UCSD-AML1 (cell line): ENCODE measurements at regions not wholly inside any gene's neighbourhood (a gene's known extent, or its start where the extent isn't known, plus 50 kb on each side); places are given as distances from the start of the nearest gene placed in this dataset.

ENCODE experiments used
- DNase-seq: peaks from one replicate; lab custom pipeline; 2025; ENCODE audit not compliant: unreplicated experiment; lab: John Stamatoyannopoulos, UW

GRCh38 chr1:212224102-212224501 lies 61.1 kb upstream of the PPP2R5A start:
- DNase-seq, result no peak

GRCh38 chr1:212225416-212225815 lies 59.8 kb upstream of the PPP2R5A start:
- no peak for DNase-seq

GRCh38 chr1:212225871-212226302 lies 59.3 kb upstream of the PPP2R5A start:
- no peak for DNase-seq

GRCh38 chr1:212226467-212226866 lies 58.7 kb upstream of the PPP2R5A start:
- no peak for DNase-seq

- DNase-seq, result no peak
Measured at GRCh38 chr1:212228076-212228475, 57.1 kb upstream of the PPP2R5A start.

GRCh38 chr1:212228591-212229119 lies 56.6 kb upstream of the PPP2R5A start:
- DNase-seq, result no peak

GRCh38 chr1:212229654-212230053 lies 55.6 kb upstream of the PPP2R5A start:
- no peak for DNase-seq

GRCh38 chr1:212230329-212230728 lies 54.9 kb upstream of the PPP2R5A start:
- DNase-seq, result no peak

GRCh38 chr1:212231372-212231771 lies 53.8 kb upstream of the PPP2R5A start:
- DNase-seq, result no peak

- peak; percentile 47 for DNase-seq
Measured at GRCh38 chr1:212232090-212232489, 53.1 kb upstream of the PPP2R5A start.

- DNase-seq, result no peak
Measured at GRCh38 chr1:212233321-212233720, 51.9 kb upstream of the PPP2R5A start.

- DNase-seq, result peak; percentile 42
Measured at GRCh38 chr1:212234431-212235395, 50.5 kb upstream of the PPP2R5A start.
